GM19328 (cell line): ENCODE measurements at regions not wholly inside any gene's neighbourhood (a gene's known extent, or its start where the extent isn't known, plus 50 kb on each side); places are given as distances from the start of the nearest gene placed in this dataset.

Experiments
- ATAC-seq: cut with Tn5 transposase; IDR thresholded peaks from one replicate; pipeline ENCODE4 v1.9.1; 2021; ENCODE audit warnings: mild to moderate bottlenecking, moderate library complexity; ENCODE audit not compliant: unreplicated experiment

DNA sequence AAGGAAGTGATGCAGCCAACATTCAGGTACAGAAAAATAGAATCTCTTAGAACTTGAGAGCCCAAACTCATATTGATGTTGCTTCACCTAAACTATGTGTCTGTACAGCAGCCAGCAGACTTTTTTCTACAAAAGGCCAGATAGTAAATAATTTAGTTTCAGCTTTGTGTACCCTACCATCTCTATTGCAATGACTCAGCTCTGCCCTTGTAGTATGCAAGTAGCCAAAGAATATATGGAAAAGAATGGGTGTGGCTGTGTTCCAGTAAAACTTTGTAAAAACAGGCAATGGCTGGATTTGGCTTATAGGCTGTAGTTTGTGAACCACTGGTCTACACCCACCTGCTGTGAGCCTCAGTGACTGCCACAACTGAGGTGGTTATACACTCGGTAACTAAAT lies 392.5 kb upstream of the RARB start:
- ATAC-seq, result no peak

DNA sequence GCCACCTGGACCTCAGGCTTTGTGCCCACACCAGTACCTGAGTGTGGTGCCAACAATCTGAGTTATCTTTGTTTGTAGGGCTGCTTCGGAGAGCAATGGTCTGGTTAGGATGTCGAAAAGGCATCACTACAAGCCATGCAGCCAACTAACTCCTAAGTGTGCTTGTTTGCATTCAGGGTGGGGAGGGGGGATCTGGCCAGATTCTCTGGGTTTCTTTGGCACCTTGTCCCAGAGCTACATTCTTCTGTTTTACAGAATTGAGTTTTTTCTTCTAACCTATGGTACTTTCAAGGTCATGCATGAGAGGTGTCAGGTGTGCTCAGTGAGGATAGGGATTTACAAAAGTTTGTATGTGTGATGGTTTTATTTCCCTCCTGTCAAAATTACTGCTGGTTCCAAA lies 391.4 kb upstream of the RARB start:
- ATAC-seq, result no peak

DNA sequence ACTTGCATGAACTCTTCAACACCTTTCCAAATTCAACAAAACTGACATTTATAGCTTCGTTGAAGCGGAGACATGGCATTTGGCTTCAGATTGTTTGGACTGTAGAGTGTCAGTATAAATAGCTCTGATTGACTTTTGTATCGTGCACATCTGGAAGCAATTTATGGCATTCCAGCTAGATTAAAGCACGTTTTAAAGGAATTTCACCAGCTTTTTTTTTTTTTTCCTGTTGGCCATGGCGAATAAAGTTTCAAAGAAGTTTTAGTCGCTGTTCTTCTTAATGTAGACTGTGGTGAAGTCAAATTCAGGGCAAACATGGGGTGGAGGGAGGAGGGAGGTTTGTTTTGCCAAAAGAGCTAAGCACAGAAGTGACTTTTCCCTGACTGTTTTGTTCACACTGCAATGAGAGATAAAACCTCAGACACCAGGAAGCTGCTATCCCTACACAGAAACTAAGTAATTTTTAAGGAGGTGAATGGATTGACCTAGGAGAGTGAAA lies 391.0 kb upstream of the RARB start:
- no peak for ATAC-seq

DNA sequence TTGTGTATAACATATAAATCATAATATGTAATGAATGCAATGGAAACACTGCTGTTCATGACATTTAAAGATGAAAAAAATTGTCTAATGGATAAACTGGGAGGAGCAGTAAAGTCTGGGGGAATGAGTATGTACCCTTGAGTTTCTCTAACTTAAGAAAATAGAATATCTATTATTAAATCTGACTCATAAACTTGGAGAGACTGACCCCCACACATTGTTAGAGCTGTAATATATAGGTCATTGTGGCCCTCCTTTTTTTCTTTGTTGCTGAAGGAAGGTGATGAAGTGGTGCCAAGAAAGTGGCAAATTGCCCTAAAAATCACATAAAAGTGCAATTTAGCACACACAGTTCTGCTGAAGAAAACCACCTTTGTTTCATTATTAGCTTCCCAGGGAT lies 389.8 kb upstream of the RARB start:
- no peak for ATAC-seq

DNA sequence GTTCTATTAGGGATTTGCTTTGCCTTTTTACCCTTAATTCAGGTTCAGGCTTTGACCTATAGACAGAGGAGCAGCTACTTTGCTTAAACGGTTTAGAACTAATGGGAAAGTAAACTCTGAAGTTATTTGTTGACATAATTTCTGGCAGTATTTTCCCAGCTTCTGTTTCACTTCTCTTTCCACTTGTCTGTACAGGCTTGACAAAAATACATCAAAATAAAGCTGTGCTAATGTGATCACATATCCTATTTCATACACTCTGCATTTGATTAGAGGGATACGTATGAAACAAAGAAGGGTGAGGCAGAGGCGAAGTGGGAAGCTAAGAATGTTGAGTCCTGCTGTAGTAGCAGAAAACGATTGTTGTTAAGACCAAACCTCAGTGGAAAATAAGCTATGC lies 389.1 kb upstream of the RARB start:
- no peak for ATAC-seq

DNA sequence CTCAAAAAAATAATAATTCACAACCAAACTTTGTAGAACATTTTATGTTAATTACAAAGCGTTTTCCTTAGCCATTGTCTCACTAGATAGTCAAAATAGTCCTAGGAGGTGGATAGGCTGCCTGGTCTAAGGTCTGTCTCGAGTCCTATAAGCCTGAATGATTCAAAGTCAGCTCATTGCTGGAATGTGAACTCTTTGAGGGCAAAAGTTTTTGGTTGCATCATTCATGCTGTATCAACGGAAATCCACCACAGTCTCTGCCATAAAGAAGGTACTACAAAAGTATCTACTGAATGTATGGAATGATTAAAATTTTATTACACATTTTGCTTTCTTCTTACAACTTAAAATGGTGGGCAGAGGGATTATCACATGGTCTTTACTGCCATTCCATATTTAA lies 387.3 kb upstream of the RARB start:
- no peak for ATAC-seq

DNA sequence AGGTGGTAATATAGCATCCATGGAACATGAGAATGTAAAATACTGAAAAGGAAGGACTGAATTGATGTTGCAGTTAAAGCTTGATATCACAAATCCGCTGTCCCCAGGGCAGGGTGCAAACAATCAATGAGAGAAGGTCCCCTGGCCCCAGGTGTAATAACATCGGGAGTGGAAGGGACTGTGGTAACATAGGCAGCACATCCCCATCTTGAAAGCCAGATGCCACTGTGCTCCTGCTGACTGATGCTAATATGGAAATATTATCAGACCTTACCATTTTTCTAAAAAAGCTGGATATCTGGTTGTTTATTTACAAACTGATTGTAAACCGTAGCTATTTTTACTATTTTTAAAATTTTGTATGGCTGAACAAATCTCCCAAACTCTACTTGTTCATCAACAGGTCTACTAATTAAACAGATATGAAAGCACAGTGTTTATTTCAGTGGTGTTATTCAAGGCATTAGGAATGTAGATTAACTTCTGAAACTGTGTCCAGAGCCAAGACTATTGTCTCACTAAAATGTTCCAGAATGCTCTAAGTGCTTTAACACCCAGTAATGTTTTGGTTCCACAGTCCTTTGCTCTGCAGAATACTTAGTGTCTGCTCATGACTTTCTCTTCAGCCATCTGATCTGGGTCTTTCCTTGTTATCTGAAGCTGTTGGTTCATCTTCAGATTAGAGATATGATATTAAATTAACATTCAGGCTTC lies 386.0 kb upstream of the RARB start:
- ATAC-seq, result no peak

DNA sequence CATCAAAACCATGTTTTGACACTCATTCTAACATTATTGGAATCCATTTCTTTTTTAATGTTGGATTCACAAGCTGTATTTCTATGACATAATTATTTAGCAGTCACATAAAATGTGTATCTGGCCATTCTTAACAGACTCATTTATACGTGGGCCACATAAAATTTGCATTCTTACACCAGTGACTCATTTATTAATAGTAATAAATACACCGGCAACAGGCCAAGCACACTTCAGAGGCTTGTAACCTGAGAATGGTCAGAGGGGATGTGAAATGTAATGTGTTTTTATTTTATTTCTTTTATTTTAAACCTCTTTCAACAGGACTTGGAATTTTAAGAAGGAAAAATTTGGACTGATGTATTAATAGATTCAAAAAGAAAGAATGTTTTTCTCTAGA lies 384.9 kb upstream of the RARB start:
- ATAC-seq, result no peak

DNA sequence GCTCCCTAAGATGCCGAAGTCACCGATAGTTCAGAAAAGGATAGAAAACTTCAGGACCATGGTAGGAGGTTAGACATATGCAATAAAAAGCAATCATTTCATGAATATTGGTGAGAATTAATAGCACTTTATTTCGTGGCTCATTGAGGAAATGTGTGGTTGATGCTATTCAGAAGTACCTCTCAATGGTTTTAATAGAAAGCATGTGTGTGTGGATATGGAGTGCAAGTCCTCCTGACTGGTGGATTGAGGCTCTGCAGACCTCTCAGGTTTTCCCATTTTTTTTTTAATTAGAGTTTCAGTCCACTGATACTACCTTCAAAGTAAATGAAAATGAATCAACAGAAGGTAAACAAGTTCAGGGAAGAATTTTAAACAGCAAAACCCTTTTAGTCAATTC lies 384.3 kb upstream of the RARB start:
- ATAC-seq, result no peak

DNA sequence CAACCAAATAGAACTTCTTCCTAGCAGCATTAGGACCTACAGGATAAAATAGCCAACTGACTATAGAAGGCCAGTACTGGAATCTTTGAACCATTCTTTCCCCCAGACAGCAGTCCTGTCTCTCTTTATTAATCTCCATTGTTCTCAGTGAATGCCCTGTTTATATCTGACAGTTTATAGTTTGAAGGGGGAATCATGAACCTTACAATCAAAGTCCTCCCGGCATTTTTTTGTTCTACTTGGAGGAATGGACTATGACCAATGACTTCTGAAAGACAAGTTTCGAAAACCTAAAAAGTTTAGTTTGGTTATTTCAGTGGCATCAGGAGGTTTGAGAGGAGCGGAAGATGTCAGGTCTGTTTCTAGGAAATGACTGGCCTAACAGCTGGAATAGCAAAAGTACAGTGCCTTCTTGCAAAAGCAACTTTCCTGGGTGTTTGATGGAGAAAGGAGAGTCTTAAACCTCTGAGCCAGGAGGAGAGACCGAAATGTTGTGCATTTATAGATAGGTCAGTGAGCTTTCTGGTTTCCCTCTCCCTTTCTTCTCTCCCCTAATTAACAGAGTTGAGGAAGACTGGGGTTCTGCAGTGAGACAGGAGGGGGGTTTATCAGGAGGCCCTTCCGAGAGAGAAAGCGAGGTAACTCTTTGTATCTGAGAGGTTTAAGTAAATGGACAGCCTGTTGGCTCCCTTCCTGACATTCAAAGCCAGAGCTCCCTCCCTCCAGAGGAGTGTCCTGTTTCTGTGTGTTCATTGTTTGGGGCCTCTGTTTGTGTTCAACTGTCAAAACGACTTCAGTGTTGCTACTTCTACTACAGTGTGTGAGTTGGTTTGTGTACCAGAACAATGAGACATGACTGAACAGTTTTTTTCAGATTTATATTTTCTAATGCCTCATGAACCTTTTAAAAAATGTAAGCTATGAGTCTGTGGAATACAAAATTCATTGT lies 383.0 kb upstream of the RARB start:
- ATAC-seq, result no peak

GRCh38 chr3:25046911-25047771 lies 380.9 kb upstream of the RARB start:
- no peak for ATAC-seq

DNA sequence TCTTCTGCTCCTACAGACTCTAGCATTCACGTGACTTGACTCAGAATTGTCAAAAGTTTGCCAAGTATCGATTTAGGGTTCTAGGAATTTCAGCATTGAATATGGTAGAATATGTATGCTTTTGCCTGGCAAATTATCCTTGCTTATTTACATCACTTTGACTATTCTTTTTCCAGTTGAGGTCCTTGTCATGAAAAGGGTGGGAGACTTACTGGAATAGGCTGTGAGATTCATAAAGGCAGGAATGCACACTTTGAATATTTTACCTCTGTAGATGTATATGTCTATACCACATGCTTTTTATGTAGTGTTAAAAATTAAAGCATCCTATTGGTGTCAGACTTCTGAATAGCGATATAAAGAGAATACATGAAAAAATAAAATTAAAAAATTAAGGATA lies 378.8 kb upstream of the RARB start:
- ATAC-seq, result no peak

DNA sequence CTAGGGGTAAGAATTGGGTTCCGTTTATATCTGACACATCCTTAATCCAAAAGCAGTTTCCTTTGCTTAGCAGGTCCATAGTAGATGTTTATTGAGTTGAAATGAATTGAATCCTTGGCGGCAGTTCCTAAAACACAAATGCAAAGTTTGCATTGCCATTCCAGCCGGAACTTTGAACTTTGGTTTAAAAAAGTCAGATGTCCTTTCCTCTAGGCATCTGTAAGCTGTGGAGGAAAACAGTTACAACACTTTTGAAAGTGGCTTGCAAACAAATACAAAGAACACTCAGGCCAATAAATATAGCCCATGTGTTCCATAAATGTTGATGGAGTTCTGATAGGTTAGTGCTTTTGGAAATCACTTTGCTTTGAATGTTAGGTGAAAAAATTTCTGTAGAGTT lies 374.7 kb upstream of the RARB start:
- no peak for ATAC-seq

GRCh38 chr3:25056036-25056755 lies 371.9 kb upstream of the RARB start:
- no peak for ATAC-seq

GRCh38 chr3:25056803-25057351 lies 371.2 kb upstream of the RARB start:
- ATAC-seq, result no peak

DNA sequence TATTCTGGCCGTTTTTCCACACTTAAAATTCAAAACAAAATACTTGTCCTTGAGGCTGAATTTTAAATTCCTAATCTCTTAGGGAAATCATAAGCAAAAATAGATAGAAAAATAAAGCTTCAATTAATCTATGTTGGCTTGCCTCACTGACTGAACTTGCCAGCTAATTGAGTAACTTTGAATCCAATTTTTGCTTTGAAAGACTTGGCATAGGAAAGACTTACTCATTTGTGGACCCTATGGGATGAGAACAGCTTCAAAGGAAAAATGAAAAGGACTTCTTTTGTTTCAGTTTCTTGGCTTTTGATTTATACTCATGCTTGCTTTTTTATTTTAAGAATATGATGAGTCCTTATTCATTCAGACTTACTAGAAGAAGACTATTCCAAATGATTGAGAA lies 370.7 kb upstream of the RARB start:
- ATAC-seq, result no peak

GRCh38 chr3:25064681-25065080 lies 363.4 kb upstream of the RARB start:
- no peak for ATAC-seq

- ATAC-seq, result no peak
Measured at GRCh38 chr3:25069970-25070369, 358.1 kb upstream of the RARB start.

GRCh38 chr3:25071846-25072245 lies 356.2 kb upstream of the RARB start:
- ATAC-seq, result no peak

- ATAC-seq, result no peak
Measured at GRCh38 chr3:25073423-25073822, 354.6 kb upstream of the RARB start.
